ENCODE measurements at regions not wholly inside any gene's neighbourhood (a gene's known extent, or its start where the extent isn't known, plus 50 kb on each side); places are given as distances from the start of the nearest gene placed in this dataset.
"Not testable (repeated sequence)": the region's sequence is repeated elsewhere in the genome, so short reads cannot be mapped to it uniquely, and the experiment has no call there.

DNA sequence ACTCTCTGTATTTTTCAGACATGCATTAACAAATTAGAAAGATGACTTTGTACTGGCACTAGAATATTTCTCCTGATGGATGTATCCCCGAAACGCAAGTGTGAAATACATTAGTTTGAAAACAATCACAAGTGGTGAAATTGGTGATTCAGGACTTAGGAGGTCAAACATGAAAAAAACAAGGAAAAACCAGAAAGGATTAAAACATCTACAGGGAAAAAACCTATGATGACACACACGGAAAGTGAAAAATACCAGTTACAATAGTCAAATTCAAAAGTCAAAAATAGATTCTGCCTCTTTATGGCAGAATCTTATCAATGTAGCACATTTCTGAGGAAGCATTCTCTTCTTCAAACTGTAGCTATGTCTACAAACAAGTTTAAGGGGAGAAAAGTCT is 129.0 kb upstream of the SGK1 start:
- DNase-seq, result no peak

DNA sequence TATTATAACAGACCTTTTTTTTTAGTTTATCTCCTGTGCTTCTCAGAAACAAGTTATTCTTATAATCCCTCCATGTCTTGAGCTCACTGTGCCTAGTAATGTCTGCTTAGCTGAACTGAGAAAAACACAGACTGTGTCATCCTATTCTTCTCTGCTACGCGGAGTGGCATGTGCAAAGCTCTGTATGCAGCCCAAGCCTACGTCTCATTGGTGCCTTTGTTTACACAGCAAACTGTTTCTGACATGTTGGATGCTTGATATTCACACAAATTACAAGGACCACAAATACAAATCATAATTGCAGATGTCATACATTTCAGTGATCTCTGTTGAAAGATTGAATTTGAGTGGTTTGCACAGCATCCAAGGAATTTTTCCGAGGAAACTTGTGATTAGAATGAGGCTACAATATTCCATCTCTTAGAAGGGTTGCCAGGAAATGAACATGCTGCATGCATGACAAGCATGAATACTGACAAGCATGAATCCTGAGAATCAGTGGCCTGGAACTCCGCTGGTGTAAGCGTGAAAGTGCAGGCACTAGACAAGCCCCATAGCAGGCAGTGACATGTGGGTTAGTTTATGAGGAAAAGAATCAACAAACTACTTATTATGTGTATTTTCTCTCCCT is 128.4 kb upstream of the SGK1 start:
- no peak for DNase-seq

DNA sequence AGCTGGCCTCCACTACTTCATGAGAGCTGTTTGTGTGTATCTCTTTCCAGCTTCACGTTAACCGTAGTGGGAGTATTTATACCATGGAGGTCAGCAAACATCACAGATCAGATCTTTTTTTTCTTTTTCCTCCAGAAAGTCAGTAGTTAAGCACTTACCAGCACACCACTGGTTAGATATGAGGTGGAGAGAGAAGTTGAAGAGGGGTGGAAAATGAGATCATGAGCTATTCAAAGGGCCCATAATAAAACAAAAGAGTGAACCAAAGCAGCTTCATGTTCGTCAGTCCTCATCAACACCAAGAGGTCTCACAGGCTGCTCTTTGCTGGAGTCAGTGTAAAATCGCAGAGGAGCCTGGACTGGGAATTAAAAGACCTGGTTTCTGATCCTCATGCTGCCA is 125.1 kb upstream of the SGK1 start:
- DNase-seq, result no peak

DNA sequence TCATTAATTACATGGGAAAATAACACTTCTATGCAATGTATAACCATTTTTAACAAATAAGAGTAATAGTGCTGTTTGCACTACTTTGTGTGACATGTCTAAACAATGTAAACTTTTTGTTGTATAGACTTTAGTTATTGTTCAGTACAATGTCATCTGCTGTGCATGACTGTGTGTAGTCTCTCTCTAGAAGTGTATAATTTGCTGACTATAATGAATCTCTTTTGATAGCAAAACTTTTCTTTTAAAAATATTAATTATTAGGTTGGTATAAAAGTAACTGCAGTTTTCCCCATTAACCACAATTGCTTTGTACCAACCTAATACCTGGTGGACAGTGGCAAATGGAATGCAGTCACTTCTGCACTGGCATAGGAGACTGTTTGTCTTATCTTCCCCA is 124.2 kb upstream of the SGK1 start:
- no peak for DNase-seq

DNA sequence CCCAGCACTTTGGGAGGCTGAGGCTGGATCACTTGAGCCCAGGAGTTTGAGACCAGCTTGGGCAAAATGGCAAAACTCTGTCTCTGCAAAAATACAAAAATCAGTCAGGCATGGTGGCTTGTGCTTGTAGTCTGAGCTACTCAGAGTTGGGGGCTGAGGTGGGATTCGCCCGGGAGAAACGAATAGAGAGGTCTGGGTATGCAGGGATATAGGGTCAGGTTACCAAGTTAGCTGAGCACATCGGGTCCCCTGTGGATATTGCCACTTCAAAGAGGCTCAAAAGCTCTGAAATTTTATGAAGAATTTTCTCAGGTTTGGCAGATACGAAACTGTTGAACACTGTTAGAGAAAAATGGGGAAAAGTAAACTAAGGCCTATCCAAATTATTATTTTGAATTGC is 120.9 kb upstream of the SGK1 start:
- DNase-seq, result no peak

DNA sequence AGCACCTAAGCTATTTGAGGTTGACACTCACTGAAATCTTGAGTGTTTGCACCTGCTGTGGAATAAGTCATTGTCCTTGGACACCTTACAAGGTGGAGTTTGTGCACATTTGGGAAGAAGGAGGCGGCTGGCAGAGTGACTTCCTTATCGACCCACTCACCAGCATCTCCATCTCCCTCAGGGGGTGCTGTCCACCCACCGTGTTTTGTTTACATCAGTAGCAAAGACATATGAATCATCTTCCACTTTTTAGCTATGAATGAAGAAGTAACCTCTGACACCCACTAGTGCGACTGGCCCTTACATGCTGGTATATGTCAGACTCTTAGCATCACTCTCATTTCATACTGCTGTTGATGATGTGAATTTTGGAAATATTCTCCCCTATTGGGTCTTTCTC is 119.5 kb upstream of the SGK1 start:
- no peak for DNase-seq

DNA sequence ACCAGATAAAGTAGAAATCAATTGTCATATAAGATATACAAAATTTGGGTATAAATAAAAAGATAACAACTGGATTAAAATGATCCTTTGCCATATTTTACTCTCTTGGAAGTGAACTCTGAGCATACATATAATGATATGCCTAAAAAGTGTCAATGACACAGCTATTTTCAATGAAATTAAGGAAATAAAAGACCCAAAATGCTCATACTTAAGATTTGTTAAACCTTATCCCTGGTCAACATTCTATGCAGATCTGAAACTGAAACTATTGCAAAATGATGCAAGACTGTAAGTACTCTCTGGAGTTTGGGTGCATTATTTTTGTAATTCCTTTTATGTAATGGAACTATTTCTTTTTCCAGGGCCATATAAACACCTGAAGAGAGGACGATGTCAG is 119.0 kb upstream of the SGK1 start:
- DNase-seq, result no peak

DNA sequence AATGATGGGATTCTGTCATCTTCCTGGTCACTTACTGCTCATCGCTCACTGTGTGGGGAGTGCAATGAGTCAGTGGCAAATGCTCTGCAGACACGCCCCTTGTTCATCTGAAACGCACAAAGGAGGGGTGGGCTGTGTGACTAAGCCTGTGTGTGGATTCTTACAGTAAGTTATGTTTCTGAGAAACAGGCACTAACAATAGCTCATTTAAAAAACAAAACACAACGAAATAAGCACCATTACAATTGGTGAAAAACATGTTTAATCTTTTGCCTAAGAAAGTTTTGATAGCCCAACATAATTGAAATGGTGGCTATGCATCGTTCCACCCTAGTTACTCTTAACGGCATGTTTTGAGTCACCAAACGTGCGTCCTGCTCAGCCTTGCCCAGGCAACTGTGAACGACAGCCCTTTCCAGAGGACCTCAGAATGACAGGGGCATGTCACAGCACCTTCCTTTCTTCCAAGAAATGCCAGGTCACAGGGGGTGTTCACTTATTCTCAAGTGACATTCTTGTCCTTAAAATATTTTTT is 118.4 kb upstream of the SGK1 start:
- DNase-seq, result no peak

DNA sequence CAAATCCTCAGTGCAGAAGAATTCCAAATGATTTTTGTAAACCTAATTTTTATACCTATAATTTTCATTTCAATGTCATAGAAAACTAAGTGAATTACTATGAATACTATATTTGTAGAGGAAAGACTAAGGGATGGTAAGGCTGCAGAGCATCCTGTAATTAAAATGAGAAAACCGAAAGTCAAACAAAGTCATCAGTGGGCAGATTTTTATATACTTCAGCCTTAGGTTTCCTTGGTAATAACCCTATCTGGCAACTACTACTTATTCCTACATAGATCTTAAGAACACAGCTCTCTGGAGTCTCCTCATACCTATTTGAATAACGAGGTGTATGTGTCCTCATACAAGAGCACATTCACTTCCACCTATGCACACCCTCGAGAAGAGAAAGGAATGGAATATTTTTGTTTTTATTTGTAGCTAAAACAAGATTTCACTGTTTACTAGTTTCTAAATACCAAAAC is 117.9 kb upstream of the SGK1 start:
- DNase-seq, result no peak

DNA sequence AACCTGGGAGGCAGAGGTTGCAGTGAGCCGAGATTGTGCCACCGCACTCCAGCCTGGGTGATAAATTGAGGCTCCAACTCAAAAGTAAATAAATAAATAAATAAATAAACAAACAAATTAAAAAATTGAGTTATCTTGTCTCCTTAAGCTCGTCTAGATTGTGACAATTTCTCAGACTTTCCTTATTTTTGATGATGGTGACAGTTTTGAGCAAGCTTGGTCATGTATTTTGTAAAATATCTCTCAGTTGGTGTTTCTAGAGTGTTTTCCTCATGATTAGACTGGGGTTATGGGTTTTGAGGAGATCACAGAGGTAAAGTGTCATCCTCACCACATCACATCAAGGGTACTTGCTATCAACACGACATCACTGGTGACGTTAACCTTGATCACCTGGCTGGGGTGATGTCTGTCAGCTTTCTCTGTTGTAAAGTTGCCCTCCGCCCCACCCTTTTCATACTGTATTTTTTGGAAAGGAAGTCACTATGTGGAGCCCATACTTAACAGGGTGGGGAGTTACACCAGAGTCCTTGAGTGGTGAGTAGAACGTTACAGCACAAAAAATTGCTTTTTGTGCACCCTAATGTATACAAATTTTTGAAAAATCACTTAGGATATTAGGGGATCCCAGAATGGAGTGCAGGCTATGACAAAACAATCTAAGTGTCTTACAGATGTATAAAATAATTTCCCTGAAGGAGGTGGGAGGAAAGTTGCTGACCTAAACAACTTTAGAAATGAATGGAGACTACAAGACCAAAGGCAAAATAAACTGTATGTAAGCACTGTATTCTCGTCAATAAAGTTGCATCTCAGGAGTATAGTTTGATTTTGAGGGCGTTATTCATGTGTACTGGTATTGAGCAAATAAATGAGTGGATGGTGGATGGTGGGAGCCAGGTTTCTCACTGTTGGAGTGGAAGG is 116.4 kb upstream of the SGK1 start:
- no peak for DNase-seq

DNA sequence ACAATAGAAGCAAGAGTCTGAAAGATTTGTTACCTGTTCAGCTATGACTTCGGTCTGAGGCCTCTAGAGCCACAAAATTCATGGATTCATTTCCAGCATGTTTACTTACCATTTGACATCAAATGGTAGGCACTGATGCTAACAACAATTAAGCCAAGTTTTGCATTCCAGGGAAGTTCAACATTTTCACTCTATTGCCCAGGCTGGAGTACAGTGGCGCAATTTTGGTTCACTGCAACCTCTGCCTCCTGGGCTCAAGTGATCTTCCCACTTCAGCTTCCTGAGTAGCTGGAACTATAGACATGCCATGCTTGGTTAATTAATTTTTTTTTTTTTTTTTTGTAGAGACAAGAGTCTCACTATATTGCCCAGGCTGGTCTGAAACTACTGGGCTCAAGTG is 114.1 kb upstream of the SGK1 start:
- no peak for DNase-seq

DNA sequence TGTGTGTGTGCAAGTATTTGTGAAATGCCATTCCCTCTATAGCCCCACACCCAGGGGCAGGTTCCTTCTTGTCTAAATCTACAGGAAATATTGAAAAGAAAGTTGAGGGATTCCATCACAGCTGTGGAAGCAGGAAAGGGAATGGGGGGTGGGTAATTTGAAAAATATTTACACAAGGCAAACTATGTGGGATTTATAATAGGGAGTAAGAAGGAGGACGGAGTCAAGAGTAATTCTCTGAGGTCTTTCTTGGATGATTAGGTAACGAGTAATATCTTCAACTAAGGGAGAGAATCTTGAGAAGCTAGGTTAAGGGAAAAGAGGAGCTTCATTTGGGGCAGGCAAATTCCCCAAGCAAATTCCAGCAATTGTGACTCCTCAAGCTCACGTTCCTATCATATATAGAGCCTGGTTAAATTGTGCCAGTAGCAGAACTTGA is 113.5 kb upstream of the SGK1 start:
- no peak for DNase-seq

DNA sequence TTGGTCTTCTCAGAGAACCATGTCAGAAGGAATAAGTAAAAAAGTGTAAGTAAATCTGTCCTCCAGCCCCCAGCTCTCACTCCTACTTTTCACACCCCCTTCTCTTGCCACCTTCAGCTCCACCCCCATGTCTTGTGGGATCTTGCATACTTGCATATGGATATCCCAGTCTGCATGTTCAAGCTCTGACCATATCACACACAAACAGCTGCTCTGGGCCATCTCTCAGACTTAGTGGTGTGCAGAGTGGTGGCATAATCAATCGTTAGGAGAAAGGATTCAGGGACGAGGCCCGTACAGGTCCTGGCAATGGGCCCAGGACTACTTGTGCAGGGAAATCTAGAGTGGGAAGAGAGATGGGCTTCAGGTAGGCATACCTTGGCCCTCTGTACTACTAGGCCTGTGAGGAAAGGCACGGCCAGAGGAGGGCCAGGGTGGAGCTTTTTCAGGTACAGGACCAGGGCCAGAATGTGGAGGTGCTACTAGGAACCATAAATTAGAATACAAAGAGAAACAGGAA is 112.0 kb upstream of the SGK1 start:
- DNase-seq, result no peak

DNA sequence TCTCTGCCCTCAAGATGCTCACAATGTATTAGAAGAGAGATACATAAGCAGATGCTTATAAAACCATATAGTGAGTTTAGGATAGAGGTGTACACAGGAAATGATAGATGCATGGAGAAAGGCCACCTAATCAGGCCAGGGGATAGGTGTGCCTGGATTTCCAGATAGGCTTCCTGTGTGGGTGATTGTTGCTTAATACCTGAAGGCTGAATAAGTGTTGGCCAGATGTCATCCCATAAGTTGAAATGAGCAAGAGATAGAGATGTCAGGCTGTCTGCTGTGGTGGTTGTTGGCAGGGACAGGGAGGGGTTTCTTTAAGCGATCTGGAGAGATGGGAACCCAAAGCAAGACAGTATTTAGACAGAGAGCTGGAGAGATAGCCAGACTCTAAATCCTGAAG is 109.8 kb upstream of the SGK1 start:
- no peak for DNase-seq

DNA sequence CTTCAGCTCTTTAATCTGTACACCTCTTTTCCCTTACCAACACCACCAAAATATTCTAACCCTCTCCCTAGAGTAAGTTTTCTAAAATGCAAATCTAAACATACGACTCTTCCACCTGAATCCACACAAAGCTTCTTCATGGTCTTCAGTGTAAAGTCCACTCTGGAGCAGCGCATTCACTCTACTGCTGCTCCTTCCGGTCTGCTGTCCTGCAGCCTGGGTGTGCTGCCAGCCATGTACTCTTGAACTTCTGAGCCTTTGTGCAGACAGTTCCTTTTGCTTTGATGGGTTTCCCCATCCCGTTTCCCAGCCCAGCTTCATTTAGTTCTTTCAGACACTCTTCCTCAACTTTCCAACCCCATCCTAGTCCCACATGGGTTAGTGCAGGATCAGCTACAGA is 108.7 kb upstream of the SGK1 start:
- no peak for DNase-seq

DNA sequence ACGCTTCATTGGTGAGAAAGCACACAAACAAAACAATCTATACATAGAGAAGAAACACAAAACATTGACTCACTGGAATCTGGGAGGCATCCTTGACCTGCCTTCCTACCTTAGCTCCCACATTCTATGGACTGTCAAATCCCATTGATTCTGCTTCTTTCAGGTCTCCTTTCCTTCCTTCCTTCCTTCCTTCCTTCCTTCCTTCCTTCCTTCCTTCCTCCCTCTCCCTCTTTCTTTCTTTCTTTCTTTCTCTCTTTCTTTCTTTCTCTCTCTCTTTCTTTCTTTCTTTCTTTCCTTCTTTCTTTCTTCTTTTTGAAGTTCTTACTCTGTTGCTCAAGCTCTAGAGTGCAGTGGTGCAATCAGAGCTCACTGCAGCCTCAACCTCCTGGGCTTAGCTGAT is 108.0 kb upstream of the SGK1 start:
- not testable (repeated sequence) for DNase-seq

DNA sequence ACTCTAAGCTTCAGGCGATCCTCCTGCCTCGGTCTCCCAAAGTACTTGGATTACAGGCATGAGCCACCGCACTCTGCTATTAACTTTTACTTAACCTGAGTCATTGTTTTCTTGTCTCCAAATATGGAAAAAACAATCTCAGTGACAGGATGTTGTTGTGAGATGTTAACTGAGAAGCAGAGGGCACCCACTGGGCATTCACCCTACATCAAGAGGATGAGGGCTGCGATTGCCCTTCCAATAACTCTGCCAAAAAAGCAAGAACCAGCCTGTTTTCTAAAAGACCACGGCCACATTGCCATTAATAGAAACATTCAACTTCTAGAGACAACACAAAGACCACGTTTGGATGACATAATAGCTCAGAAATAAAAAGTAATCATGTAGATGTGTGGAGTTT is 107.6 kb upstream of the SGK1 start:
- DNase-seq, result no peak

DNA sequence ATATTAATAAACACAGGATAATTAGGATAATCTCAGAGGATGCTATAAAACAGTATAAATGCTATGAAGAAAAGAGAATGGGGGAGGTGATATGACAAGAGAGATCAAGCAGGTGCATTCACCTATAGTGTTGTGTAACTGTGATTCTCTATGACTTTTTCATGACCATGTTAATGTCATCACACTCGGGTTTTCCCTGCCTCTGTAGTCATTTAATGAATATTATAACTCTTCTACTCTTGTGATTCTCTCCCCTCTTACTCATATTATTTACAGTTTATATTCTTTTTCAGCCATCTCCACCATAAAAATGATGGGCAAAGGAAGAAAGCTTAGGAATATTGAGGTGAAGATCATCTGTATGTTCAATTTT is 106.9 kb upstream of the SGK1 start:
- no peak for DNase-seq

DNA sequence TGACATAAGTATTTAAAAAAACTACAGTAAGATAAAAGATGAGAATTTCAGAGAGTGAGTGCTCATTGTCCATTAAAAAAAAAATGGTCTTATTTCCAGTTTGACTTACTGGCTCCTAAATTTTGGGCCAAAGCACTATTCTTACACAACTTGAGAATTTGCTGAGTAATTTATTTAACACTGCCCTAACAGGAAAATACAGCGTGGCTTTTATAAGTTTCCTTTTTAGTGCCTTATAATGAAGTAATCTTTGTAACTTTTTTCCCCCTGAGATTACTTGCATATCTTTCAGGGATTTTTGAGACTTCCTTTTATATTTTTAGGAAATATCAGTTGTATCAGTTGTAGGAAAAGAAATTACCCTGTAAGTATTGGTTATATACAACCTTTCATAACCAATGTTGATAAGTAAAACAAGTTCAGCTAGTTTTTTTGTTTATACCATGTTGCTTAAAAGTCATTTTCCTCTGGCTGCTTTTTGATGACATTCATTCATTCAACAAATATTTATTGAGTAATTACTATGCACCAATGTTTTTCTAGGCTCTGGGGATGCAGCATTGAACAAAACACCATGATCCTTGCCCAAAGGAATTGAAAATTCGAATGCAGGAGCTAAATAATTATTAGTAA is 106.4 kb upstream of the SGK1 start:
- DNase-seq, result no peak

DNA sequence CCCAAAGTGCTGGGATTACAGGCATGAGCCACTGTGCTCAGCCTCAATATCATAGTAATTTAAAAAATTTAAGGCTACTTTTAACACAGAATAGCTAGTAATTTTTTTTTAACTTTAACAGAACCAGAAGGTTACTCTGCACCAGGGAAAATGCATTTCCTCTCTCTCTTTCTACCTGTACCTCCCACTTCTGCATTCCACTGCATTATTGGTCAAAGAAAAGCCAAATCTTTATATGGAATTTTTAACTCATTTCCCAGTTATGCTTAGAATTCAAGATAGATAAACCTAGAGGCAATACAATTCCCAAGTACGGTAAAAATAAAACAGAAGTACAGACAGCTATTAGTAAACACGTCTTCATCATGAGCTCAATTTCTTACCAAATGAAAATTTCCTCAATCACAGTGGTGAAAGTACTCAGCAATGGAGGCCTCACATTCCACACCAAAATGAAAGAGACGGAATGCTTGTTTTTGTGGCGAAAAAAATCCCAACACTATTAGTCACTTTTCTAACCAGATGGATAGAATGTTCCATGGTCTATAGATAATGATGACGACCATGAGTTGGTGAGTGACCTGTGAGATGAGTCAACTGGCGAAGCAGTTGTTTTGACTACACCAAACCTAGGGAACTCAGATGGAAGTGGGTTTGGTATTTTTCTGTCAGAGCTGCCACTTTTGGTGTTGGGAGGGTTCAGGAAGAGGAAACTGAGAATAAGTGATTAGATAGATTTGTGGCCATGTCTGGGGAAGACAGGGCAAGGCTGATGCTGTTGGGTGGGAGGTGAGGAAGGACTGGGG is 104.7 kb upstream of the SGK1 start:
- no peak for DNase-seq

DNA sequence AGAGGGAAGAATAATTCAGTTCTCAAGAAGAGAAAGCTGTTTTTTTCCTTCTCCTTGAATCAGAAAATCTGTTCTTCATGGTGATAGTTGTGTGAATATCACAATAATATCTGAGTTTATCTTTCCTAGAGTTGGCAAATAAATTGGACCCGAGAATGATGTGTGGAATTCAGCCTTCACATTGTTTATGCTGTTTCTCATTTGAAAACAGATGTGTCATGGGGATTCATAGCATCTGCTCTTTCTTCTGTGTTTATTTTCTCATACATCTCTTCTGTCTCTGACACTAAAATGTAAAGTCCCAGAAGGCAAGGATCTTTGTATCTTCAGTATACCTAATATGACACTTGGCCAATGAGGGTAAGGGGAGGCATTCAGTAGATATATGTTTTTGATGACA is 103.6 kb upstream of the SGK1 start:
- no peak for DNase-seq

DNA sequence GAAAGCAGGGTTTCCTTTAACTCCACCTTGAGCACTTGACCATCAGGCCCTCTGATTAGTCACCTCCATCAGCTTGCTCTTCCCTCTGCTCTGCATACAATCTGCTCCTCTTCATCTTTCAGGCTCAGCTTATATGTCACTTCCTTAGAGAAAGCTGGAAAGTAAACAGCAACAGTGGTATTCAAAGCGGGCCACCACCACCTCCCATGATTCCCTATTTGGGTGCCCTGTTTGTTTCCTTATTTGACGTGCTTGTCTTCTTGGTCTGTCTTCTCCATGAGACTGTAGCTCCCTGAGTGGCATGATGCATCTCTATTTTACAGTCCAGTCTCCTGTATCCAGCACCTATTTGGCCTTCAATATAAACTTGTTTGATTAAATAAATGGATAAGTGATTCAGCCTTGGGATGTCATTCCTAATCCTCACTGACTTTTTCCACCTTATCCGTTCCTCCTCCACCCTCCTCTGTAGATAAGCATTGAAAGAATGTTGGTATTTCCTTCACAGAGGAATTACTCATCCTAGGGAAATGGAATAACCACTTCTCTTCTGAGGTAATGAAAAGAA is 102.8 kb upstream of the SGK1 start:
- no peak for DNase-seq

Measured in RPMI8226 (cell line).